GM19455 (cell line): ENCODE measurements at regions not wholly inside any gene's neighbourhood (a gene's known extent, or its start where the extent isn't known, plus 50 kb on each side); places are given as distances from the start of the nearest gene placed in this dataset.

Experiments used
- ATAC-seq: cut with Tn5 transposase; IDR thresholded peaks from one replicate; pipeline ENCODE4 v1.9.1; 2021; ENCODE audit not compliant: unreplicated experiment

DNA sequence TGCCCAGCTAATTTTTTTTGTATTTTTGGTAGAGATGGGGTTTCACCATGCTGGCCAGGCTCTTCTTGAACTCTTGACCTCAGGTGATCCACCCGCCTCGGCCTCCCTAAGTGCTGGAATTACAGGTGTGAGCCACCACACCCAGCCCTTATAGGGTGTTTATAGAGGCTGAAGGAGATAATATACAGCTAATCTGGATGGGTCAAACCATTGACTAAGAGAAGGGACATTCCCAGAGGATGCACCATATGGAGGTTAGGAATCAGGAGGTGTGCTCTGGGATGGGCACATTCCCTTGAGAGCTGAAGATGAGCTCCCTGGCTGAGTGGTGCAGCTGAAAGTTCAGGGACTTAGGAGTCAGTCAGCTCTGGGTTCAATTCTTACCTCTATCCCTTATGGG is 68.3 kb upstream of the SHISA3 start:
- ATAC-seq, result no peak

- ATAC-seq, result no peak
Measured at GRCh38 chr4:42329421-42329820, 67.9 kb upstream of the SHISA3 start.

DNA sequence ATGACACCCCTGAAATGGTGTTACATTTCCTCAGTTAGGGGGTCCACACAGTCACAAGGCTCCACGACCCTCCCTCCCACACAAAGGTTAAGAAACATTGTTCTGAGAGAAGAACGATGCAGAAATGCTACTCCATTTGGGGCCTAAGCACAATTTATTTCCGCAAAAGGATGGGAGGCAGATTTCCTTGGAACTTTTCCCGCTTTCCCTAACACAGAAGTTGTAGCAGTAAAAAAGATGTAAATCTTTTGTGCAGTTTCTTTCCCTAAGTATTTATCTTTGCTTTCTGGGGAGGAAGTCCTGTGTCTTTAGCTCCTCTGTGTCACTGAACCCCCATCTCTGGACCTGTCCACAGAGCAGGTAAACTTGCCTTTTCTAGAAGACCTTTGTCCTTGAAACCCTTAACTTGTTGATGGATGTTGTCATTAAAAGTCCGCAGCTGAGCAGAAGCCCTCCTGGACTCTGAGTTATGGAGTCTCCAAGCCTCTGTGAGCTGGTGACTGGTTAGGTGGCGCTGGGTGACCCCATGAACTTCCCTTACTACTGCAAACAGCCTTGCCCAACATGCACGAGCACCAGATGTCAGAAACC is 67.2 kb upstream of the SHISA3 start:
- no peak for ATAC-seq

GRCh38 chr4:42331040-42331439 is 66.2 kb upstream of the SHISA3 start:
- no peak for ATAC-seq

GRCh38 chr4:42331914-42332368 is 65.3 kb upstream of the SHISA3 start:
- ATAC-seq, result no peak

DNA sequence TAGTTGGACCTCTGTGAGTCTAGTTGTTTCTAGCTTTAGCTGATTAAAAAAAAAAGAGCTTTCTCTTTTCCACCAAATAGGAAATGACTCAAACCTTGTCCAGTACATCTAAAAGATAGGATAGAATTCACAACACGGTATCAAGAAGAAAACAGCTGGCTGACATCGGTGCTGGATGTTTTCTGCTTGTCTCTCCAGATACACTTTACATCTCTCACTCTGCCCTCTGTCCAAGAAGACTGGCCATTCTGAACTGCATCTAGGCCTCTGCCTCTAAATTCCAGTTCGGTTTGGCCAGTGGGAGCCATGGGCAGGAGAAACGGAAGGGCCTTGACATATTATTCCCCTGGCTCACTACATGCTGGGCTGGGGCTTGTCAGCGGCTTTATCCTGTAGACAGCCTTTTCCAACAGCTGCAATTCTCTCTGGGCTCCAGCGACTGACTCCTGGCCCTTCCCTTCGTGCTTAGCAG is 57.3 kb upstream of the SHISA3 start:
- ATAC-seq, result no peak

- no peak for ATAC-seq
Measured at GRCh38 chr4:42341518-42342026, 55.7 kb upstream of the SHISA3 start.

- ATAC-seq, result no peak
Measured at GRCh38 chr4:42342459-42342858, 54.8 kb upstream of the SHISA3 start.

GRCh38 chr4:42344309-42344708 is 53.0 kb upstream of the SHISA3 start:
- no peak for ATAC-seq

DNA sequence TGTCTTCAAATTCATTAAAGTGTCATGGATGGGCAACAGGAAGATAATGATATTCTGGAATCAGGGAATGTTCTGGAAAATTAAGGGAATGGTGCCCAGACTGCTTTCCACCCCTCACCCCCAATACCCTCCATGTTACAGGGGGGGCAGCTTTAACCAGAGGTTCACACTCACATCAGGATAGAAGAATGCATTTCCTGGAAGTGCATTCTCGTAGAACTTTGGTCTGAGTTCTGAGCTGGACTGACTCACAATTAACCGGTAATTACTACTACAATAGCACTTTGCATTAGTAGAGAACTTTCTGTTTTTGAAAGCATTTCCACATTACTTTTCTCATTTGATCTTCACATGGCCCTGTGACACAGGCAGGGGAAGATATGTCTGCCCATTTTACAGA is 52.5 kb upstream of the SHISA3 start:
- no peak for ATAC-seq

- no peak for ATAC-seq
Measured at GRCh38 chr4:42345962-42346544, 51.2 kb upstream of the SHISA3 start.

DNA sequence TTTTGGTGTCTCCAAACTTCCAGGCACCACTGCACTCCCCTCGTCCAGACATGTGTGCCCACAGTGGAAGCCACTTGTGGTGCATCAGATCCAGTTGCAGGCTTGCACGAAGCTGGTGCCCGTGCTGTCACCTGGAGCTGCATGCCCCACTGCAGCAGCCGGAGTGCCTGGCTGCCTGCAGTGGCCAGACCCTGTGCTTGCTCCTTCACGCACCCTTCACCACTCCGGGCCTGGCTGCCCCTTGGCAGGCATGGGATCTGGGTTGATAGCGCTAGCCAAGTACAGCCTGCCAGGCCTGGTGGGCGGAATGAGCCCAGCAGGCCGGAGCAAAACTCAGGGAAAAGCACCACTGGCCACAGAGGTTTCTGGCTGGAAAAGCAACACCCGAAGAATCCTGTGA is 50.2 kb upstream of the SHISA3 start:
- no peak for ATAC-seq
